ENCODE measurements at regions not wholly inside any gene's neighbourhood (a gene's known extent, or its start where the extent isn't known, plus 50 kb on each side); places are given as distances from the start of the nearest gene placed in this dataset.

DNA sequence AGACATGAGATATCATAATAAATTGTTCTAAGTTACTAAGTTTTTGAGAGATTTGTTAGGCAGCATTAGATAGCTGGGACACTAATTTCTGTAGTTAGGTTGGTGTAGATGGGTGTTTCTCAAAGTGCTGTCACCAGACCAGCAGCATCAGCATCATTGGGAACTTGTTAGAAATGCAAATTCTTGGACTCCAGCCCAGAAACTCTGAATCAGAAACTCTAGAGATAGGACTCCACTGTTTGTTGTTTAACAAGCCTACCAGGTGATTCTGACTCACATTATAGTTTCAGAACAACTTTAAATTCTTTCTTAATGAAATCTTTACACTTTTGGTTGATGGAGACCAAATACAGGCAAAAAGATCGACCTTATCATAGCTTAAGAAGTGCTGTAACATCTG lies 173.7 kb downstream of the PABPC4L start:
- no peak overlapping the region for H2BK12ac ChIP-seq (ENCODE audit: low read length)
- peak in 1 of 2 donors; percentile 12 for DNase-seq
- H2BK120ac ChIP-seq (ENCODE audit: insufficient read depth, low read length, poor library complexity), result no peak overlapping the region
- no peaks in the 10 kb centered on the region for H3K27me3 ChIP-seq (ENCODE audit: insufficient read depth, low read length)
- H3K36me3 ChIP-seq (ENCODE audit: control insufficient read depth in 1 of 2, insufficient read depth in 2 of 2, low read length in 2 of 2), result no peaks in the 10 kb centered on the region
- H3K14ac ChIP-seq (ENCODE audit: low read length), result no peak overlapping the region
- no peak overlapping the region for H2AK5ac ChIP-seq (ENCODE audit: low read length)
- no peak overlapping the region for H2AFZ ChIP-seq (ENCODE audit: insufficient read depth, low read length, poor library complexity)
- H3K9me3 ChIP-seq (ENCODE audit: insufficient read depth, low read depth, low read length), result no peaks in the 10 kb centered on the region
- H3K4me2 ChIP-seq (ENCODE audit: low read length), result no peak overlapping the region
- no peak overlapping the region for H3K18ac ChIP-seq (ENCODE audit: low read length)
- no peak overlapping the region for H4K8ac ChIP-seq (ENCODE audit: low read depth, low read length)
- H3K79me2 ChIP-seq (ENCODE audit: control insufficient read depth, insufficient read depth, low read length, poor library complexity), result no peaks in the 10 kb centered on the region
- H4K91ac ChIP-seq (ENCODE audit: low read depth, low read length), result no peak overlapping the region
- no peak overlapping the region for H3K9ac ChIP-seq (ENCODE audit: low read length)
- no peaks in the 10 kb centered on the region for H3K79me1 ChIP-seq (ENCODE audit: low read length)
- H2BK5ac ChIP-seq (ENCODE audit: low read depth, low read length, poor library complexity), result no peak overlapping the region
- no peak overlapping the region for H3K4me3 ChIP-seq (ENCODE audit: low read depth, low read length)
- H3K4me1 ChIP-seq (ENCODE audit: control insufficient read depth in 1 of 2, insufficient read depth in 2 of 2, low read length in 2 of 2), result no peaks in the 10 kb centered on the region
- H3K23ac ChIP-seq (ENCODE audit: low read length), result no peak overlapping the region
- no peak overlapping the region for H4K12ac ChIP-seq (ENCODE audit: low read depth, low read length)
- no peak overlapping the region for H3K27ac ChIP-seq (ENCODE audit: low read depth, low read length)
- WGBS (ENCODE audit: extremely low coverage, insufficient coverage, insufficient read length), result no CpG with 5 or more reads among the region's 1 CpG
- H3K4ac ChIP-seq (ENCODE audit: low read depth, low read length), result no peak overlapping the region

DNA sequence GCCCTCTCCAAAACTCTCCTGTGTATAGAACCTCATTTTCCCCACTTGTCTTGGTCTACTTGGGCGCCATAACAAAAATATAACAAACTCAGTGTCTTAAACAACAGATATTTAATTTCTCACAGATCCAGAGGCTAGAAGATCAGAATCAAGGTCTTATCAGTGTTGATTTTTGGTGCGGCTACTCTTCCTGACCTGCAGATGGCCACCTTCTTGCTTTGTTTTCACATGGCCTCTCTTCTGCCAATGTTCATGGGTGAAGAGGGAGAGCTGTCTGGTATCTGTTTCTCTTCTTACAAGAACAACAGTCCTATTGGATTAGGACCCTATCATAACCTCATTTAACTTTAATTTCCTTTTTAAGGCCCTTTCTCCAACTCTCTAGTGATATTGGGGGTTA lies 177.3 kb downstream of the PABPC4L start:
- no peaks in the 10 kb centered on the region for H3K27me3 ChIP-seq (ENCODE audit: insufficient read depth, low read length)
- H4K91ac ChIP-seq (ENCODE audit: low read depth, low read length), result no peak overlapping the region
- H3K4me2 ChIP-seq (ENCODE audit: low read length), result no peak overlapping the region
- H3K9me3 ChIP-seq (ENCODE audit: insufficient read depth, low read depth, low read length), result no peaks in the 10 kb centered on the region
- no peak overlapping the region for H3K4ac ChIP-seq (ENCODE audit: low read depth, low read length)
- no peak overlapping the region for H2BK5ac ChIP-seq (ENCODE audit: low read depth, low read length, poor library complexity)
- H3K4me3 ChIP-seq (ENCODE audit: low read depth, low read length), result no peak overlapping the region
- H3K79me1 ChIP-seq (ENCODE audit: low read length), result no peaks in the 10 kb centered on the region
- H3K79me2 ChIP-seq (ENCODE audit: control insufficient read depth, insufficient read depth, low read length, poor library complexity), result no peaks in the 10 kb centered on the region
- no peak overlapping the region for H4K12ac ChIP-seq (ENCODE audit: low read depth, low read length)
- H3K4me1 ChIP-seq (ENCODE audit: control insufficient read depth in 1 of 2, insufficient read depth in 2 of 2, low read length in 2 of 2), result no peaks in the 10 kb centered on the region
- H3K9ac ChIP-seq (ENCODE audit: low read length), result no peak overlapping the region
- no peak overlapping the region for H2AFZ ChIP-seq (ENCODE audit: insufficient read depth, low read length, poor library complexity)
- H2BK120ac ChIP-seq (ENCODE audit: insufficient read depth, low read length, poor library complexity), result no peak overlapping the region
- no peak overlapping the region for H2BK12ac ChIP-seq (ENCODE audit: low read length)
- no peak overlapping the region for H2AK5ac ChIP-seq (ENCODE audit: low read length)
- no peak overlapping the region for H3K14ac ChIP-seq (ENCODE audit: low read length)
- H3K23ac ChIP-seq (ENCODE audit: low read length), result no peak overlapping the region
- H3K18ac ChIP-seq (ENCODE audit: low read length), result no peak overlapping the region
- no peaks in the 10 kb centered on the region for H3K36me3 ChIP-seq (ENCODE audit: control insufficient read depth in 1 of 2, insufficient read depth in 2 of 2, low read length in 2 of 2)
- no CpG with 5 or more reads among the region's 2 CpGs for WGBS (ENCODE audit: extremely low coverage, insufficient coverage, insufficient read length)
- no peak overlapping the region for H3K27ac ChIP-seq (ENCODE audit: low read depth, low read length)
- H4K8ac ChIP-seq (ENCODE audit: low read depth, low read length), result no peak overlapping the region
- DNase-seq, result peak in 1 of 2 donors; percentile 47

DNA sequence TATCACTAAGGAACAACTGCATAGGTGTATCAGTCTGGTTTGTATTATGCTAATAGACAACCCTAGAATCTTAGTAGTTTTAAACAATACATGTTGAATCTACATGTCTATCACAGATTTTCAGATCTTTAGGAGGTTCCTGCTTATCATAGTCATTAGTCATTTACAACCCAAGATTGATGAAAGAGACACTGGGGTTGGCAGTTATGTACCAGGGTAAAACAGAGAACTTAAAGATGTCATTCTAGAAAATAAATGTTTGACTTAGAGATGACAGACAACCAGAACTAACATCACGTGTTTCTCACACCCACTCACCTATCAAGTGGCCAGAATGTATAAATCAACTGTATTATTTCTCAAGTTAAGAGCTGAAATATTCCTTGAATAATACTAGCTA lies 181.9 kb downstream of the PABPC4L start:
- Histone ChIP-seq H3K79me2 (ENCODE audit: control insufficient read depth, insufficient read depth, low read length, poor library complexity) (no peaks in the 10 kb centered on the region), H2BK12ac (ENCODE audit: low read length) (no peak overlapping the region), H3K9ac (ENCODE audit: low read length) (no peak overlapping the region), H3K27me3 (ENCODE audit: insufficient read depth, low read length) (no peaks in the 10 kb centered on the region), H3K36me3 (ENCODE audit: control insufficient read depth in 1 of 2, insufficient read depth in 2 of 2, low read length in 2 of 2) (no peaks in the 10 kb centered on the region), H2BK5ac (ENCODE audit: low read depth, low read length, poor library complexity) (no peak overlapping the region), H2BK120ac (ENCODE audit: insufficient read depth, low read length, poor library complexity) (no peak overlapping the region), H3K79me1 (ENCODE audit: low read length) (no peaks in the 10 kb centered on the region), H3K4me2 (ENCODE audit: low read length) (no peak overlapping the region), H3K4ac (ENCODE audit: low read depth, low read length) (no peak overlapping the region), H3K23ac (ENCODE audit: low read length) (no peak overlapping the region), H2AFZ (ENCODE audit: insufficient read depth, low read length, poor library complexity) (no peak overlapping the region), H3K27ac (ENCODE audit: low read depth, low read length) (no peak overlapping the region), H3K4me1 (ENCODE audit: control insufficient read depth in 1 of 2, insufficient read depth in 2 of 2, low read length in 2 of 2) (no peaks in the 10 kb centered on the region), H3K14ac (ENCODE audit: low read length) (no peak overlapping the region), H3K9me3 (ENCODE audit: insufficient read depth, low read depth, low read length) (no peaks in the 10 kb centered on the region), H4K8ac (ENCODE audit: low read depth, low read length) (no peak overlapping the region), H4K91ac (ENCODE audit: low read depth, low read length) (no peak overlapping the region), H4K12ac (ENCODE audit: low read depth, low read length) (no peak overlapping the region), H3K18ac (ENCODE audit: low read length) (no peak overlapping the region), H2AK5ac (ENCODE audit: low read length) (no peak overlapping the region), H3K4me3 (ENCODE audit: low read depth, low read length) (no peak overlapping the region)
- DNase-seq, result no peak
- no CpG with 5 or more reads among the region's 1 CpG for WGBS (ENCODE audit: extremely low coverage, insufficient coverage, insufficient read length)

DNA sequence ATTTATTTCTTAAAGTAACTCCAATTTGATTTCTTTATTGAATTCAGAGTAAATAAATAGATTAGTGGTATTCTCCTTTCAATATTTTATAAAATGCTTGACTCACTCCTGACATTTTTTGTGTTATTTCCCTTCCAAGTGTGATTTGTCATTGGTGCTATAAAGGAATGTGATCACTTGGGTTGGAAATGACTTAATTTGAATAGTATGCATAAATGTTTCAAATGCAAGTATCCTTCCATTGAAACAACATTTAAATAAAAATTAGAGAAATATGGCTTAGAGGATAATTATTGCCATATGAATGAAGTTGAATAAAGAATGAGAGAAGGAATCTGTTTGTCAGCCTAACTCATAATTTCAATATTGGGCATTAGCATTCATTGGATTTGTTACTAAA lies 182.7 kb downstream of the PABPC4L start:
- no peak overlapping the region for H2BK5ac ChIP-seq (ENCODE audit: low read depth, low read length, poor library complexity)
- no peak overlapping the region for H3K4me3 ChIP-seq (ENCODE audit: low read depth, low read length)
- no peak overlapping the region for H2BK12ac ChIP-seq (ENCODE audit: low read length)
- no peak overlapping the region for H3K18ac ChIP-seq (ENCODE audit: low read length)
- H2AFZ ChIP-seq (ENCODE audit: insufficient read depth, low read length, poor library complexity), result no peak overlapping the region
- DNase-seq, result no peak
- H3K4me1 ChIP-seq (ENCODE audit: control insufficient read depth in 1 of 2, insufficient read depth in 2 of 2, low read length in 2 of 2), result no peaks in the 10 kb centered on the region
- no peaks in the 10 kb centered on the region for H3K79me2 ChIP-seq (ENCODE audit: control insufficient read depth, insufficient read depth, low read length, poor library complexity)
- H3K23ac ChIP-seq (ENCODE audit: low read length), result no peak overlapping the region
- no peaks in the 10 kb centered on the region for H3K27me3 ChIP-seq (ENCODE audit: insufficient read depth, low read length)
- H3K9ac ChIP-seq (ENCODE audit: low read length), result no peak overlapping the region
- H4K12ac ChIP-seq (ENCODE audit: low read depth, low read length), result no peak overlapping the region
- H2AK5ac ChIP-seq (ENCODE audit: low read length), result no peak overlapping the region
- H4K91ac ChIP-seq (ENCODE audit: low read depth, low read length), result no peak overlapping the region
- no peak overlapping the region for H3K27ac ChIP-seq (ENCODE audit: low read depth, low read length)
- no peak overlapping the region for H3K14ac ChIP-seq (ENCODE audit: low read length)
- H2BK120ac ChIP-seq (ENCODE audit: insufficient read depth, low read length, poor library complexity), result no peak overlapping the region
- H3K4ac ChIP-seq (ENCODE audit: low read depth, low read length), result no peak overlapping the region
- H3K9me3 ChIP-seq (ENCODE audit: insufficient read depth, low read depth, low read length), result no peaks in the 10 kb centered on the region
- H3K36me3 ChIP-seq (ENCODE audit: control insufficient read depth in 1 of 2, insufficient read depth in 2 of 2, low read length in 2 of 2), result no peaks in the 10 kb centered on the region
- H4K8ac ChIP-seq (ENCODE audit: low read depth, low read length), result no peak overlapping the region
- H3K4me2 ChIP-seq (ENCODE audit: low read length), result no peak overlapping the region
- no peaks in the 10 kb centered on the region for H3K79me1 ChIP-seq (ENCODE audit: low read length)
